ENCODE measurements at regions not wholly inside any gene's neighbourhood (a gene's known extent, or its start where the extent isn't known, plus 50 kb on each side); places are given as distances from the start of the nearest gene placed in this dataset.
"Not testable (repeated sequence)": the region's sequence is repeated elsewhere in the genome, so short reads cannot be mapped to it uniquely, and the experiment has no call there.

DNA sequence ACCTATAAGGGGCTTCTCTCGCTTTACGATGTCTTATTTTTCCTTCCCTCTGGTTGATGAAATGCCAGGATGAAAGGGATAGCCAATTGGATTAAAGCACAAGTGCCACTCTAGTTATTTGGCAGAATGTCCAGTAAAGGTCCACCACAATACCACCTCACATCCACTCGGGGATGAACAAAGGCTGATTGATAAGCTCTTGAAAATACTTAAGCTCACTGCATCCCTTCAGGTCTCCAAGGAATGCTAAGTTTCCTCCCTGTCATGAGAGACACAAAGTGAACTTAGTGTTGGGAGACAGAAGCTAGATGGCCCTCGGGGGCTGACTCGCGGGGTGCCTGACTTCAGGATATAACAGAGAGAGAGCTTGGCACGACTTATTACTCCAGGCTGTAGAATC lies 185.9 kb upstream of the ZNF644 start:
- DNase-seq (ENCODE audit: low spot score): not testable (repeated sequence)

GRCh38 chr1:91204150-91204549 lies 182.3 kb upstream of the ZNF644 start:
- DNase-seq (ENCODE audit: low spot score): not testable (repeated sequence)

DNA sequence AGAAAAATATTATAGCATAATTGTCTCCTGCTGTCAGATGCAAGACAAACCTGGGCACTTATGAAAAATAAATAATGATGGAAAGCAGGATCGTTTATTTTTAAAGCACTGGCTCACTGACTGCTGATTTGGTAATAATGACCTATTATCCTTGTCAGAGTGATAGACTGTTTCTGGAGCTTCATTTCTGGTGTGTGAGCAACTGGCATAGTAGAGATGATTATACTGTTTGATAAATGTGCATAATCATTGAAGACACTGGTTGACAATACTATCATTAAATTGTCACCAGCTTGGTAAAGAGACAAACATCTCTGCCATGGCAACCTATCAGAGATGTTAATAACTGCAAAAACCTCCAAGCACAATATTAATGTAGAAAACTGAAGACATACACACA lies 179.9 kb upstream of the ZNF644 start:
- no peak for DNase-seq (ENCODE audit: low spot score)

- no peak for DNase-seq (ENCODE audit: low spot score)
Observed at GRCh38 chr1:91201176-91201575, 179.3 kb upstream of the ZNF644 start.

GRCh38 chr1:91200675-91201074 lies 178.8 kb upstream of the ZNF644 start:
- no peak for DNase-seq (ENCODE audit: low spot score)

DNA sequence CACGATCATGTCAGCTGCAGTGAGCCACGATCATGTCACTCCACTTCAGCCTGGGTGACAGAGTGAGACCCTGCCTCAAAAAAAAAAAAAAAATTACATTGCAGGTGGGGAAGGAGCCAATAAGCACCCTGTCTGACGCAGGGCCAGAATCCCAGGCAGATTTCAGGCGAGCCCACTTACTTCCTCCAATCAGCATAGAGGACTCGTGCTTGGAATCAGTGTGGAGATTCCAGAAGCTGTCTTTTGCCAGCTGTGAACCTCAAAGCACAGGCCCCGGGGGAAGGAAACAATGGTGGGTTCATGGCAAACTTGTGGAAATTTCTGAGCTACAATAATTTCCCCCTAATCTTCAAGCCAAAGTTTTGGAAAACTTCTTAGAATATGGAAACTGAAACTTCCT lies 178.2 kb upstream of the ZNF644 start:
- no peak for DNase-seq (ENCODE audit: low spot score)

DNA sequence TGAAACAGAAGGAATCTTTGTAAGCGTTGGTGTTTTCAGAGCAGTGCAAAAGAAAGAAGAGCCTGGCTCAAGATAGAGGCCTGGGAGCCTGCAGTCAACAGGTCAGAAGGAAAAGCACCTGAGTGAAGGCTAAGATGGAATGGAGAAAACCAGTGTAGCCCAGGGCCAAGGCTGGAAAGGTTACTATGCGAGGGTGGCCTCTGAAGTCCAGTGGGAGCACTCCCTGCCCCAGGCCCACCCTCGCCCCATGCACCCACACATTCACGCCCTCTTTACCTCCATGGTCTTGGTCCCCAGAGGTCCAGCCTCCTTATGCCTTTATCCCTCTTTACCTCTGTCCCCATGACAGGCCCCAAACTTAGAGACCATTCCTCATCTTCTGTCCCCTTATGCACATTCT lies 169.2 kb upstream of the ZNF644 start:
- no peak for DNase-seq (ENCODE audit: low spot score)

- no peak for DNase-seq (ENCODE audit: low spot score)
Observed at GRCh38 chr1:91189096-91189495, 167.3 kb upstream of the ZNF644 start.

GRCh38 chr1:91182807-91183206 lies 161.0 kb upstream of the ZNF644 start:
- DNase-seq (ENCODE audit: low spot score): not testable (repeated sequence)

DNA sequence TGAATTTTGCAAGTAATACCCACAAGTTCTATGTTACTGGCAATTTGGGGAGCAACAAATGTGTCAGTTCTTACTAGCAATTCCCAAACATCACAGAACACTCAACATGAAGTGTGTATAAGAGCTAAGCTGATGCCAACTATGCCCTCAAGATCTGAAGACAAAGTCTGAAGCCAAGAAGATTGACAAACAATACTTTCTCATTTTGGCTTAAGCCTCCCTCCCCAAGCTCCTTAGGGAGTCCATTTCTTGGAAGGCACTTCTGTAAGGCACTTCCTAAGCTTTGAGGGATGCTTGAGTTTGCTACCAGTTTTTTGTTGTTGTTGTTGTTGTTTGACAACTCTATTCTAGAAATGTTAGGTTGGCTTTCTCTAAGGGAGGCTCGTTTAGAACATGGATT lies 154.4 kb upstream of the ZNF644 start:
- no peak for DNase-seq (ENCODE audit: low spot score)

DNA sequence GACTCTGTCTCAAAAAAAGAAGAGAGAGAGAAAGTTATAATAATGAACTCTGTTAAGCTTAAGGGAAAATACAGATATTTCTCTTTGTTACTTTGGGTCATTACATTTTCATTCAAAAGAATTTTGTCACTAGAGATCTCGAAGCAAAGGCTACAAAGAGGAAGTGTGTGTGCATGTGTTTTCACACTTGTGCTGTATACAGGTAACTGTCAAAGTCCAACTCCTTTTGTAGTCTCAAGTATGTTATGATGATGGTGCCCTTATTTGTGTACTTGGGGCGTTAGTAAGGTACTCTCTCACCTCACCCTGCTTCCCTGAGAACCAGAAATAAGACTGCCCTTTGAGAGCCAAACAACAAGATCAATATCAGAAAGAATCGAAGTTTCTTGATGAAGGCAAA lies 152.9 kb upstream of the ZNF644 start:
- DNase-seq (ENCODE audit: low spot score): no peak

DNA sequence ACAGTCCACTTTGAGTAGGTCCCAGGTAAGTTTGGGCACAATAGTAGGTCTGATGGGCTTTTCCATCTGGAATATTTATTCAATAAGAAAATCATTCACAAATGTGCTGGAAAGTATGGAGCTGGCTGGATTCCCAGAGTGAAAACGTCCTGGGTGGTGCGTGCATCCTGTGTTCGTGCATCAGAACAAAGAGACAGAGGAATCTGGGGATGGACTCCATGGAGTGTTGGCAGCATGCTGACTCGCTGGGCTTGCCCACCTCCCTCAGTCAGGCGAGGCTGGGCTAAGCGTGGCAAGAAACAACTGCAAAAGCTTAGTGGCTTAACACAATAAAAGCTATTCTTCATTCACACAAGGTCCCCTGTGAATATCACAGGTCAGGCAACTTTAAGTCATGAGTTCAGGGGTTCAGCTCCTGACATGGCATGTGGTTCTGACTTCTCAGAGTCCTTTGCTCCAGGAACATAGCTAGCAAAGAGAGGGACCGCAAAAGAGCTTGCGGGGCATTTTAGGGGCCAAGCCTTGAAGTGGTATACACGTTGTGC lies 151.6 kb upstream of the ZNF644 start:
- peak; percentile 56 for DNase-seq (ENCODE audit: low spot score)

DNA sequence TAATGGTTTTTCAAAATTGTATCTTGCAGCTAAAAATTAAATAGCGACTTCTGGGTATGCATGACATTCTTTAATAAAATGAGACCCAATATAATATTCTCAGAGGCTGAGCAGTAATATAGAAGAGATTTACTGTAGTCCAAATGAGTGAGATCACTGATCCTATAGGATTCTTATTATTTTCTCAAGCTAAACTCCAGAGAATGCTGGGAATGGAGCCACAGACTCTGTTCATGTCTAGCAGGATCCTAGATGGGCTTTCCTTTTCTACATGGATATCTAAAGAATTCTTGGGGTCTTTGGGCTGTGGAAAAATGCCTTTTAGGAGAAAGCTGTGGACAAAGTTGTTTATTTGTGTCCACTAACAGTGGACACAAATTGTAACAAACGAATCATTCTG lies 150.7 kb upstream of the ZNF644 start:
- no peak for DNase-seq (ENCODE audit: low spot score)

GRCh38 chr1:91171898-91172297 lies 150.1 kb upstream of the ZNF644 start:
- DNase-seq (ENCODE audit: low spot score): no peak

DNA sequence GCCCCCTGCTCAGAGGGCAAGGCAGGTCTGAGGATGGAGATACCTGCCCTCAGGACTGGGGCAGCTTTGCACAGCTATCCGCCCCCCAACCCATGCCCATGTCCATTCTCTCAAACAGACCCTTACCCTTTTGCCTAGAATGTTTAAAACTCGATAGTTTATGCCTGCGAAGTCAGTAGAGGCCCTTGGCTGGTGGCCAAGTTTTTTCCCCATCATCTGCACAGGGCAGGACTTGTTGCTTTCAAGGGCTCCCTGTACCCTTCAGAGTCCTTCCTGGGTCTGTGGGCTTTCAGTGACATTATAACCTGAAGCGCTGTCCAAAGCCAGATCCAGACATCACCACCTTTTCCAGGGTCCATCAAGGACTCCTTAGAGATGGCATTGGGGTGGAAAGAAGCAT lies 148.7 kb upstream of the ZNF644 start:
- no peak for DNase-seq (ENCODE audit: low spot score)

GRCh38 chr1:91166106-91166712 lies 144.4 kb upstream of the ZNF644 start:
- peak; percentile 45 for DNase-seq (ENCODE audit: low spot score)

GRCh38 chr1:91165033-91165654 lies 143.3 kb upstream of the ZNF644 start:
- DNase-seq (ENCODE audit: low spot score): peak; percentile 57

DNA sequence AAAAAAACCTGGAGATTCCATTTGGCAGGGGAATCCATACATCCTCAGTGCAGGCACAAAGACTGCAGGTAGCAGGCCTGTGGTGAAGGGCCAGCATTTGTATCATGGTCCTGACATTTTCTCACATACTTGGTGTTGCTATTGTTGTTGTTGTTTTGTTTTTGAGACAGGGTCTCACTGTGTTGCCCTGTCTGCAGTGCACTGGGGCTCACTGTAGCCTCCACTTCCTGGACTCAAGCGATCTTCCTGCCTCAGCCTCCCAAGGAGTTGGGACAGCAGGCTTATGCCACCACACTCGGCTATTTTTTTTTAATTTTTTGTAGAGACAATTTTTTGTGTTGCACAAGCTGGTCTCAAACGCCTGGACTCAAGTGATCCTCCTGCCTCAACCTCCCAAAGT lies 140.8 kb upstream of the ZNF644 start:
- no peak for DNase-seq (ENCODE audit: low spot score)

GRCh38 chr1:91161749-91162148 lies 139.9 kb upstream of the ZNF644 start:
- no peak for DNase-seq (ENCODE audit: low spot score)

DNA sequence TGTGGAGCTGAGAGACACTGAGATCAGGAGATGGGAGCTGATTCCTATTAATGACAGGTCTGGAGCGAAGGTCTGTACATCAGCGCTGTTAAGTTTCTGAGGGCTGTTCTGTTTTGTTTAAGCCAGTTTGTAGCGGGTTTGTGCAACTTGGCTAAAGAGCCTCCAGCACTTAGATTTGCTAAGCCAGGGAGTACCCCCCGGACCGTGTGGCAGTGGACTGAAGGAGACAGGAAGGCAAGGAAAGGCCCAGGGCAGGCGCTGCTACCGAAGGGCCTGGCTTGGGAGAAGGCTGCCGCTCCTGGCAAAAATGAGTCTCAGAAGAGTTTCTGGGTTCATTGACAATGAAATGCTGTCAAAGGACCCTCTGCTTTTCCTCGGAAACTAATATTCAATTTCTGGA lies 139.3 kb upstream of the ZNF644 start:
- no peak for DNase-seq (ENCODE audit: low spot score)

DNA sequence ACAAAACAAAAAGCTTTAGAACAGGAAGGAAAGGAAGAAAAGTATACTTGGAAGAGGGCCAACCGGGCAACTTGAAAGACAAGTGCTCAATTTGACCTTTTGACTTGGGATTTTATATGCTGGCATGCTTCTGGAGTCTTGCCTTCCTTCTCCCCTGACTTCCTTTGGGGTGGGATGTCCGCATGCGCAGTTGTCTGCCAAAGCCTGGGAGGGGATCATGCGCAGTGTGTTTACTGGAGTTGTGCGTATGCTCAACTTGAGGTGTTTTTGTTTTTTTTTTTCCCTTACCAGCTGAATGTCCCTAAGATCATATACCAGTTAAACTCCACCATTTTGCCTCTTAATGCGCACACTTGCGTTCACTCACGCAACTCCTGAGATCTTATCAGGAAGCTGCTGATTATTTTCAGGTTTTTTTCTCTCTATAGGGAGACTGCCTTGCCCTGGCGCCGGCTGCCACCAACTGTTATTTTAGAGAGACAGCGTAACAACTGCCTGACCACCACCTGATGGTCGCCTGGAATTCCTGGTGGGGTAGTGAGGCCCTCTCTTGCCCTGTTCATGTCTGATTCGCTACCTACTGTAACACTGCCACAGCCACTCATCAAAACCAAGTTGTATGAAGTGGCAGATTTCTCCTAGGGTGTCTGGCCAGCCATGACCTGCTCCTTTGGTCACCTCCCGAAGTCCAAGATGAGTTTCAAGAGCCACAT lies 138.7 kb upstream of the ZNF644 start:
- no peak for DNase-seq (ENCODE audit: low spot score)

- DNase-seq (ENCODE audit: low spot score): no peak
Observed at GRCh38 chr1:91153341-91153740, 131.5 kb upstream of the ZNF644 start.

DNA sequence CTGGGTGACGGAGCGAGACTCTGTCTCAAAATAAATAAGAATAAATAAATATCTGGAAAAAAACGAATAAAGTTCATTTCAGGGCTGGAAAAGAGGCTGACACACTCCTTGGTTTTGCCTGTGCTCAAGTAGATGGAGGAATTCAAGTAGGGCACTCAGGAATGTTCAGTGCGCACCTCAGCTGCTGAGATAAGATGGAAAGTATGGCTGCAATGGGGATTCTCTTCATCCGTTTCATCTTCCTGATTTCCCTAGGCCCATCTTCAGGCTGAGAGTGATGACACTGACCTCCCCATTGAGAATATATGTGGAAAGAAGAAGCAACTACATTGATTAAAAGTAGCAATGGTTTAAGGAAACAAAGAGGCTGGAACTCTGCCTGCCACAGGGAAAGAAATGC lies 130.5 kb upstream of the ZNF644 start:
- DNase-seq (ENCODE audit: low spot score): no peak
